Middle frontal gyrus (tissue), 1 donor: ENCODE measurements at regions not wholly inside any gene's neighbourhood (a gene's known extent, or its start where the extent isn't known, plus 50 kb on each side); places are given as distances from the start of the nearest gene placed in this dataset.

Experiments
- DNase-seq: peaks from one replicate; pipeline ENCODE4 v3.0.0-alpha.2; 2015; ENCODE audit warnings: low spot score; ENCODE audit errors: extremely low spot score

- no peak for DNase-seq
Measured at GRCh38 chr6:55642366-55642765, 63.4 kb upstream of the HMGCLL1 start.

DNA sequence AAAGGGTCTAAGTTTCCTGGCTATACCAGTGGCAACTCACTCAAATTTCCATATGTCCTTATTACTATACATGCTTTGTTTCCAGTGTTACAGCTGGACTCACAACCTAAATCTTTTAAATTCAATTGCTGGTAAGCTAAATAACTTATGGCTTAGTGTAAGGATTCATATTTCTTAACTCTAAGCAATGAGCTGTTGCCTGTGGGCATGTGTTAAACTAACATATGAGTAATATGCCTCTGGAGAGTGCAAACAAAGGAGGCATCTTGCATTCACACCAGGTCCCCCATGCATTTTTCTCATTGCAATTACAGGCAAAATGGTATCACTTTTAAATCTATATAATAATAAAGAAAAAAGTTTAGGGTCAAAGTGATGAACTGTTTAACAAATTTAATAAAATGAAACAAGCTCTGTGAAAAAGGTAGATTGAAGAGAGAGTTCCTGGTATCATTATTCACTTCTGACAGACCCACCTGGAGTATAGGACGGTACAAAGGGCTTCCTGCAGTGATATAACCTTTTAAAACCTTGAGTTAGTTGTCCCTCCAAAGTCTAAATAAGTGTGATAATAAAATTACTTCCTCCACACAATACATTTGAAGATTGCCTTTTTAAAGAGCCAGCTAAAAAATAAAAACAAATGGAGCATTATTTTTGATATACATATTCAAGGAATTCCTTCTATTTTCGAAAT is 57.6 kb upstream of the HMGCLL1 start:
- DNase-seq = no peak

DNA sequence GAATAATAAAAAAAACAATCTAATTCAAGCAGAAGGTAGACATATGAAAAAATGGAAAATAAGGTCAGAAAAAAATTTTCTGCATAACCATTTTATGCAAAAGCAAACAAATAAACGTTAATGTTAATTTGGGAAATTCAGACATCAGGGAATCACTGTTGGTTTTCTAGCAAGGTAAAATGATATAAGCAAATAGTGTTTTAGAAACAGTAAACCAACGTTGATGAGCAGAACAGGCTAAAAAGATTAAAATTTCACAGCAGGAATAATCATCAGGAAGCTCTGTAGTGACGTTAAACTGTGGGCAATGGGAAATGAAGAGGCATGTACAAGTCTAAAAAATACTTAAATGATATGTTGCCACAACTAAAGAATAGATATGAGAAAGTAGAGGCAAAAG is 54.5 kb upstream of the HMGCLL1 start:
- no peak for DNase-seq

DNA sequence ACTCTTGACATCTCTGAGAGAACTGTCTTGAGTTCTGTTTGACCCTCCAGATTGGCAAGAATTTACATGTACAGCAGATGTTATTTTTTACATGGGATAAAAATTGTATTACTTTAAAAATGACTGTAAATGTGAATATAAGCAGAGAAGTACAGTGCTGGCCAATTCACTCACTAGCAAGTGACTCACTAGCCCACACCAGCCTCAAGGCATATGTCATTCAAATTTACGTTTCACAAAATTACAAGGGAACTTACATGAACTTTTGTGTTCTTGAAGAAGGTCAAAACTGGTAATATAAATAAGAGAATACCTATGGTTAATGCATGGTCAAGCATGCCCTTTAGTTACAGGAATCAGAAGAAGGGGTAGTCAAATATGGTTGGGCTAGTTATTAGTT is 54.0 kb upstream of the HMGCLL1 start:
- DNase-seq = no peak
